ENCODE measurements at regions not wholly inside any gene's neighbourhood (a gene's known extent, or its start where the extent isn't known, plus 50 kb on each side); places are given as distances from the start of the nearest gene placed in this dataset.
A peak's percentile ranks its signal among the peaks of the same experiment; 100 is the strongest.

DNA sequence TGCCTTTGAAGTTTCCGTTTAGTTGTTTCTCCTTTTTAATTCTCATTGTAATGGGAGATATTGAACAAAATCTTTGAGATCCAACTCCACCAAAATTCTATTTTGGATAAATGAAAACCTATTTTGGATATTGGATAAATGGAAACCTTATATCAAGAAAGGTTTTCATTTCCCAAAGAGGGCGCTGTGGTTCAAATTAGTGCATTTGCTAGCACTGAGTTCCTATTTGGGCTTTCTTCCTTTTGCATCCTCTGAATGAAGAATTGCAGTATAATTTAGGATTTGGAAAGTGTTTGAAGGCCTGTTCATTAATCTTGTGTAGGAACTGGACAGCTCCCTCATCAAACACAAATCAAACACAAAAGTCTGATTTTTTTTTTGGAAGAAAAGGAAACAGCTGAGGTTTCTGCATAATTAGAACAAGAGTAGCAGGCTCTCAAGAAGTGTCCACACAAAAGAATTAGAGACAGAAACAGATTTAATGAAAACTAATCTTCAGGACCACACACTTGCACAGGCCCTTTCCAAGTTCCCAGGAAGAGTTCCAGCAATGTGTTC, 80.8 kb upstream of the KLF14 start:
- TF ChIP-seq, protein P1, sequence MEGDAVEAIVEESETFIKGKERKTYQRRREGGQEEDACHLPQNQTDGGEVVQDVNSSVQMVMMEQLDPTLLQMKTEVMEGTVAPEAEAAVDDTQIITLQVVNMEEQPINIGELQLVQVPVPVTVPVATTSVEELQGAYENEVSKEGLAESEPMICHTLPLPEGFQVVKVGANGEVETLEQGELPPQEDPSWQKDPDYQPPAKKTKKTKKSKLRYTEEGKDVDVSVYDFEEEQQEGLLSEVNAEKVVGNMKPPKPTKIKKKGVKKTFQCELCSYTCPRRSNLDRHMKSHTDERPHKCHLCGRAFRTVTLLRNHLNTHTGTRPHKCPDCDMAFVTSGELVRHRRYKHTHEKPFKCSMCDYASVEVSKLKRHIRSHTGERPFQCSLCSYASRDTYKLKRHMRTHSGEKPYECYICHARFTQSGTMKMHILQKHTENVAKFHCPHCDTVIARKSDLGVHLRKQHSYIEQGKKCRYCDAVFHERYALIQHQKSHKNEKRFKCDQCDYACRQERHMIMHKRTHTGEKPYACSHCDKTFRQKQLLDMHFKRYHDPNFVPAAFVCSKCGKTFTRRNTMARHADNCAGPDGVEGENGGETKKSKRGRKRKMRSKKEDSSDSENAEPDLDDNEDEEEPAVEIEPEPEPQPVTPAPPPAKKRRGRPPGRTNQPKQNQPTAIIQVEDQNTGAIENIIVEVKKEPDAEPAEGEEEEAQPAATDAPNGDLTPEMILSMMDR (conservative IDR thresholded peaks at IDR 0.05 in 1 of 2, IDR thresholded peaks at IDR 0.05 in 1 of 2; ENCODE audit: low read depth in 1 of 2, low read length in 2 of 2), result peak; percentile 52 to 66
- TF ChIP-seq EZH2 (IDR thresholded peaks at IDR 0.05; ENCODE audit: low read length, missing control alignments), result no peak
- DNase-seq (ENCODE audit: low read depth in 2 of 2), result peak; percentile 34 to 64
- Histone ChIP-seq H3K36me3 (ENCODE audit: control insufficient read depth, insufficient read depth, low read length) (no peaks in the 10 kb centered on the region), H3K4me3 (replicated peaks in 1 of 4; ENCODE audit: control extremely low read depth in 1 of 4, insufficient read depth in 1 of 4, low read depth in 3 of 4, low read length in 4 of 4) (no peak overlapping the region), H3K9me3 (ENCODE audit: control insufficient read depth, insufficient read depth, low read depth, low read length) (no peaks in the 10 kb centered on the region), H3K4me2 (ENCODE audit: extremely low read depth, insufficient read depth, low read length) (no peak overlapping the region), H3K4me1 (ENCODE audit: control insufficient read depth, extremely low read depth, insufficient read depth, low read length) (no peaks in the 10 kb centered on the region), H3K27me3 (ENCODE audit: control insufficient read depth, insufficient read depth, low read length) (no peaks in the 10 kb centered on the region), H4K20me1 (ENCODE audit: control insufficient read depth, extremely low read depth, insufficient read depth, low read length) (no peaks in the 10 kb centered on the region), H2AFZ (ENCODE audit: low read length) (no peak overlapping the region), H3K27ac (ENCODE audit: insufficient read depth, low read length) (no peak overlapping the region), H3K9ac (ENCODE audit: insufficient read depth, low read length) (no peak overlapping the region), H3K79me2 (ENCODE audit: control insufficient read depth, insufficient read depth, low read length) (no peaks in the 10 kb centered on the region)

DNA sequence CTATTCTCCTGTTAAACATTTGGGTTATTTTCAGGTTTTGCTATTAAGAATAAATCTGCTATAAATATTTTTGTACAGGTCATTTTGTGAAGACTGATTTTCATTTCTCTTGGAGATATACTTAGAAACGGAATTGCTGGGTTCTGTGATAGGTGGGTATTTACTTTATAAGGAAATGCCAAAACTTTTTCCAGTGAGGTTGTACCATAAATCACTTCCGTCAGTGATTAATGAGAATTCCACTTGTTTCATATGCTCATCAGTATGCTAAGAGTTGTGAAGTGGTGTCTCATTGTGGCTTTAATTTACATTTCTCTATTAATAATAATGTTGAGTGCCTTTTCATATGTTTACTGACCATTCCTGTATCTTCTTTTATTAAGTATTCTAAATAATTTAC, 84.0 kb upstream of the KLF14 start:
- Histone ChIP-seq H3K4me2 (ENCODE audit: extremely low read depth, insufficient read depth, low read length) (no peak overlapping the region), H2AFZ (ENCODE audit: low read length) (no peak overlapping the region), H3K27me3 (ENCODE audit: control insufficient read depth, insufficient read depth, low read length) (no peaks in the 10 kb centered on the region), H3K79me2 (ENCODE audit: control insufficient read depth, insufficient read depth, low read length) (no peaks in the 10 kb centered on the region), H3K4me1 (ENCODE audit: control insufficient read depth, extremely low read depth, insufficient read depth, low read length) (no peaks in the 10 kb centered on the region), H3K36me3 (ENCODE audit: control insufficient read depth, insufficient read depth, low read length) (no peaks in the 10 kb centered on the region), H3K27ac (ENCODE audit: insufficient read depth, low read length) (no peak overlapping the region), H3K4me3 (replicated peaks in 1 of 4; ENCODE audit: control extremely low read depth in 1 of 4, insufficient read depth in 1 of 4, low read depth in 3 of 4, low read length in 4 of 4) (no peak overlapping the region), H4K20me1 (ENCODE audit: control insufficient read depth, extremely low read depth, insufficient read depth, low read length) (no peaks in the 10 kb centered on the region), H3K9me3 (ENCODE audit: control insufficient read depth, insufficient read depth, low read depth, low read length) (no peaks in the 10 kb centered on the region), H3K9ac (ENCODE audit: insufficient read depth, low read length) (no peak overlapping the region)
- peak in 1 of 2 donors; percentile 46 for DNase-seq (ENCODE audit: low read depth in 2 of 2)
- no peak for TF ChIP-seq EZH2 (IDR thresholded peaks at IDR 0.05; ENCODE audit: low read length, missing control alignments)
- TF ChIP-seq, protein P1 (conservative IDR thresholded peaks at IDR 0.05 in 1 of 2, IDR thresholded peaks at IDR 0.05 in 1 of 2; ENCODE audit: low read depth in 1 of 2, low read length in 2 of 2), result no peak

DNA sequence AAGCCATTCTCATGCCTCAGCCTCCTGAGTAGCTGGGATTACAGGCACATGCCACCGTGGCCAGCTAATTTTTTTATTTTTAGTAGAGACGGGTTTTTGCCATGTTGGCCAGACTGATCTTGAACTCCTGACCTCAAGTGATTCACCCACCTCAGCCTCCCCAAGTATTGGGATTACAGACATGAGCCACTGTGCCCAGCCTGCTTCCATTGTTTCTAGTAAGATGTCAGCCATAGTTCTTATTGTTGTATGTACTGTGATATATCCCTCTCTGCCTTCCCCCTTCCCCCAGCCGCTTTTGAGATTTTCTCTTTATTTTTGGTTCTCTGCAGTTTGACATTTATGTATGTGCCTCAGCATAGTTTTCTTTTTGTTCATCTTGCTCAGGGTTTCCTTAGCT, 87.9 kb upstream of the KLF14 start:
- TF ChIP-seq, protein P1 (conservative IDR thresholded peaks at IDR 0.05 in 1 of 2, IDR thresholded peaks at IDR 0.05 in 1 of 2; ENCODE audit: low read depth in 1 of 2, low read length in 2 of 2), result no peak
- TF ChIP-seq EZH2 (IDR thresholded peaks at IDR 0.05; ENCODE audit: low read length, missing control alignments), result no peak
- Histone ChIP-seq H3K9ac (ENCODE audit: insufficient read depth, low read length) (no peak overlapping the region), H3K79me2 (ENCODE audit: control insufficient read depth, insufficient read depth, low read length) (no peaks in the 10 kb centered on the region), H3K4me3 (replicated peaks in 1 of 4; ENCODE audit: control extremely low read depth in 1 of 4, insufficient read depth in 1 of 4, low read depth in 3 of 4, low read length in 4 of 4) (no peak overlapping the region), H3K27ac (ENCODE audit: insufficient read depth, low read length) (no peak overlapping the region), H3K4me1 (ENCODE audit: control insufficient read depth, extremely low read depth, insufficient read depth, low read length) (no peaks in the 10 kb centered on the region), H3K36me3 (ENCODE audit: control insufficient read depth, insufficient read depth, low read length) (no peaks in the 10 kb centered on the region), H3K27me3 (ENCODE audit: control insufficient read depth, insufficient read depth, low read length) (no peaks in the 10 kb centered on the region), H2AFZ (ENCODE audit: low read length) (no peak overlapping the region), H3K4me2 (ENCODE audit: extremely low read depth, insufficient read depth, low read length) (no peak overlapping the region), H4K20me1 (ENCODE audit: control insufficient read depth, extremely low read depth, insufficient read depth, low read length) (no peaks in the 10 kb centered on the region), H3K9me3 (ENCODE audit: control insufficient read depth, insufficient read depth, low read depth, low read length) (no peaks in the 10 kb centered on the region)
- peak in 1 of 2 donors; percentile 71 for DNase-seq (ENCODE audit: low read depth in 2 of 2)
